Spleen (tissue), 11 donors: ENCODE measurements at regions not wholly inside any gene's neighbourhood (a gene's known extent, or its start where the extent isn't known, plus 50 kb on each side); places are given as distances from the start of the nearest gene placed in this dataset.

Experiments used
- DNase-seq: peaks from one replicate; pipeline ENCODE4 v3.0.0-alpha.2; 2020
- H3K27ac ChIP-seq, 8 donors: fragments of 200-600 bp; sonication (generic) in 7 of 8; 1 replicate in 4 of 8; 2 replicates in 4 of 8; pipeline versions ENCODE4 v1.5.0 to v1.8.0; 2016 to 2021; ENCODE audit warnings: inconsistent platforms in 4 of 8, mild to moderate bottlenecking in 4 of 8, moderate library complexity in 1 of 8
- H3K27me3 ChIP-seq, 7 donors: fragments of 200-600 bp; sonication (generic) in 6 of 7; replicated peaks in 1 of 7; 1 replicate in 4 of 7; 2 replicates in 3 of 7; pipeline versions ENCODE4 v1.5.0 to v1.8.0; 2016 to 2021; ENCODE audit warnings: inconsistent platforms in 3 of 7, mild to moderate bottlenecking in 1 of 7
- H3K36me3 ChIP-seq, 6 donors: fragments of 200-600 bp; sonication (generic) in 5 of 6; 1 replicate in 4 of 6; 2 replicates in 2 of 6; pipeline versions ENCODE4 v1.5.0 to v1.8.0; 2016 to 2021; ENCODE audit warnings: inconsistent platforms in 2 of 6
- H3K4me1 ChIP-seq, 6 donors: fragments of 200-600 bp; sonication (generic) in 5 of 6; 1 replicate in 3 of 6; 2 replicates in 3 of 6; pipeline versions ENCODE4 v1.5.0 to v1.8.0; 2016 to 2021; ENCODE audit warnings: inconsistent platforms in 3 of 6
- H3K4me3 ChIP-seq, 8 donors: fragments of 200-600 bp; sonication (generic) in 7 of 8; 1 replicate in 4 of 8; 2 replicates in 4 of 8; pipeline versions ENCODE4 v1.5.0 to v1.8.0; 2016 to 2021; ENCODE audit warnings: inconsistent platforms in 4 of 8, mild to moderate bottlenecking in 4 of 8, moderate library complexity in 2 of 8
- H3K9me3 ChIP-seq, 8 donors: fragments of 200-600 bp; sonication (generic) in 7 of 8; 1 replicate in 4 of 8; 2 replicates in 4 of 8; pipeline versions ENCODE4 v1.5.0 to v1.8.0; 2016 to 2021; ENCODE audit warnings: inconsistent platforms in 4 of 8
- POLR2A ChIP-seq, 3 donors: fragments of 450-650 bp; IDR thresholded peaks; one replicate each; pipeline ENCODE4 v1.5.1; 2017; ENCODE audit warnings: antibody characterized with exemption in 3 of 3, mild to moderate bottlenecking in 1 of 3
- POLR2AphosphoS5 ChIP-seq, 3 donors: sonication (generic); formaldehyde crosslinking; IDR thresholded peaks; one replicate each; pipeline ENCODE4 v1.5.1; 2017; ENCODE audit warnings: antibody characterized with exemption in 3 of 3
- WGBS, 5 donors: extraction: QIAGEN DNeasy Blood & Tissue Kit in 3 of 5; methylation state at CpG; one replicate each; pipeline versions ENCODE4 v1.1.5 to v1.1.7; 2013 to 2018; 5-methylcytosine and 5-hydroxymethylcytosine counted together
- intact Hi-C: fragments of 100-400 bp; cut with DNase I; formaldehyde crosslinking; loops from one replicate; pipeline ENCODE4 v1.15.0; 2023; ENCODE audit warnings: low total_unique reads
- TF ChIP-seq, protein P1 (sequence below), 11 experiments: fragments of 200-600 bp in 7 of 11; fragments of 450-650 bp in 4 of 11; sonication (generic) in 4 of 11; IDR thresholded peaks in 8 of 11; conservative IDR thresholded peaks in 3 of 11; 1 replicate in 7 of 11; 2 replicates in 4 of 11; pipeline versions ENCODE4 v1.4.0 to v1.8.0; 2016 to 2021; ENCODE audit warnings: antibody characterized with exemption in 11 of 11, inconsistent platforms in 4 of 11, mild to moderate bottlenecking in 1 of 11
- donor health status: healthy with polysubstance abuse.
- donor health status: DM: no; HTN: no; CAD: no; lungs with moderate emphysema.
- donor health status: DM: no; HTN: no; CAD: no.
- donor health status: Bipolar disorder and iron deficiency.
- donor health status: healthy.
- donor health status: DM: no; HTN: no; CAD: no.
- donor health status: DM: yes; HTN: yes; CAD: no.

DNA sequence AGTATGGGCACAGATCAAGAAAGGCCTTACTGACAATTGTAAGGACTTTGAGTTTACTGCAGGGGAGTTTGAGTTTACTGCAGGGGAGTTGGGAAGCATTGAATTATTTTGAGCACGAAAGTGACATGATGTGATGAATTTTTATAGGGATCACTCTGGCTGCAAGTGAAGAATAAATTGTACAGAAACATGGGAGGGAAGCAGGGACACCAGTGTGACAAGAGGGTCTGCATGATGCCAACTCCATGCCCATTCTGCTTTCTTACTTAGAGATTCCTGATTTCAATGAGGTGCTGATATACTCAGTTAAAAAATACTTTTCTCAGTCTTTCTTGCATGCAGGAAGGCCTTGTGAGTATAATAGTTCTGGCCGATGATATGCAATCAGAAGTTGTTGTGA lies 234.4 kb downstream of the CENPF start:
- Histone ChIP-seq H3K27ac (no peak overlapping the region), H3K36me3 (no peaks in the 10 kb centered on the region), H3K4me3 (no peak overlapping the region), H3K27me3 (no peaks in the 10 kb centered on the region), H3K4me1 (no peaks in the 10 kb centered on the region), H3K9me3 (no peaks in the 10 kb centered on the region)
- no peak for TF ChIP-seq POLR2AphosphoS5 (IDR thresholded peaks at IDR 0.05)
- TF ChIP-seq POLR2A (IDR thresholded peaks at IDR 0.05): no peak
- TF ChIP-seq, protein P1, sequence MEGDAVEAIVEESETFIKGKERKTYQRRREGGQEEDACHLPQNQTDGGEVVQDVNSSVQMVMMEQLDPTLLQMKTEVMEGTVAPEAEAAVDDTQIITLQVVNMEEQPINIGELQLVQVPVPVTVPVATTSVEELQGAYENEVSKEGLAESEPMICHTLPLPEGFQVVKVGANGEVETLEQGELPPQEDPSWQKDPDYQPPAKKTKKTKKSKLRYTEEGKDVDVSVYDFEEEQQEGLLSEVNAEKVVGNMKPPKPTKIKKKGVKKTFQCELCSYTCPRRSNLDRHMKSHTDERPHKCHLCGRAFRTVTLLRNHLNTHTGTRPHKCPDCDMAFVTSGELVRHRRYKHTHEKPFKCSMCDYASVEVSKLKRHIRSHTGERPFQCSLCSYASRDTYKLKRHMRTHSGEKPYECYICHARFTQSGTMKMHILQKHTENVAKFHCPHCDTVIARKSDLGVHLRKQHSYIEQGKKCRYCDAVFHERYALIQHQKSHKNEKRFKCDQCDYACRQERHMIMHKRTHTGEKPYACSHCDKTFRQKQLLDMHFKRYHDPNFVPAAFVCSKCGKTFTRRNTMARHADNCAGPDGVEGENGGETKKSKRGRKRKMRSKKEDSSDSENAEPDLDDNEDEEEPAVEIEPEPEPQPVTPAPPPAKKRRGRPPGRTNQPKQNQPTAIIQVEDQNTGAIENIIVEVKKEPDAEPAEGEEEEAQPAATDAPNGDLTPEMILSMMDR (IDR thresholded peaks at IDR 0.05 in 8 of 11, conservative IDR thresholded peaks at IDR 0.05 in 3 of 11): no peak
- 63 to 79% (median 74%) methylated on average over 2 of the region's 2 CpGs for WGBS, 5 donors
- intact Hi-C loops: no loop called here
- no peak for DNase-seq

DNA sequence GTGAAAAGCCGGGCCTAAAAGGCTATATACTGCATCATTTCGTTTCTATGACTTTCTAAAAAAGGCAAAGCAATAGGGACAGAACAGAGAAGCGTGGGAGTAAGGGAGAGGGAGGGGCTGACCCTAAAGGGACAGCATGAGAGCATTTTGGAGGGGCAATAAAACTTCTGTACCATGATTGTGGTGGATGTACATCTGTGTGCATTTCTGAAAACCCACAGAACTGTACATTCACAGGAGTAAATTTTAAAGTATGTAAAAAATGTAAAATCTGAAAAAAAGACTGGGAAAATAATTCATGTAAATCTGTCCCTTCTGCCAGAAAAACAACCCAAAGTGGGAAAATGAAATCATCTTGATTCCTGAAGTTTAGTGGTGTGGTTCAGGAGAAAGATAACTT lies 235.4 kb downstream of the CENPF start:
- Histone ChIP-seq H3K4me1 (no peaks in the 10 kb centered on the region), H3K36me3 (no peaks in the 10 kb centered on the region), H3K27ac (no peak overlapping the region), H3K27me3 (no peaks in the 10 kb centered on the region), H3K9me3 (no peaks in the 10 kb centered on the region), H3K4me3 (no peak overlapping the region)
- TF ChIP-seq POLR2AphosphoS5 (IDR thresholded peaks at IDR 0.05): no peak
- TF ChIP-seq, protein P1 (IDR thresholded peaks at IDR 0.05 in 8 of 11, conservative IDR thresholded peaks at IDR 0.05 in 3 of 11): no peak
- no peak for TF ChIP-seq POLR2A (IDR thresholded peaks at IDR 0.05)
- WGBS, 5 donors: 48 to 62% (median 54%) methylated on average over 3 of the region's 3 CpGs
- DNase-seq: no peak
- intact Hi-C loops: no loop called here

DNA sequence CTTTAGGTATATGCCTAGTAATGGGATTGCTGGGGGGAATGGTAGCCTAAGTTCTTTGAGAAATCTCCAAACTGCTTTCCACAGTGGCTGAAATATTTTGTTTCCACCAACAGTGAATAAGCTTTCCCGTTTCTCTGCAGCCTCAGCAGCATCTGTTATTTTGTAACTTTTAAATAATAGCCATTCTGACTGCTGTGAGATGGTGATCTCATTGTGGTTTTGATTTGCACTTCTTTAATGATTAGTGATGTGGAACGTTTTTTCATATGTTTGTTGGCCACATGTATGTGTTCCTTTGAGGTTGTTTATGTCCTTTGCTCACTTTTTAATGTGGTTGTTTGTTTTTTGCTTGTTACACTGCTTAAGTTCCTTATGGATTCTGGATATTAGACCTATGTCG lies 237.4 kb downstream of the CENPF start:
- intact Hi-C loops: no loop called here
- TF ChIP-seq POLR2A (IDR thresholded peaks at IDR 0.05) (no peak), POLR2AphosphoS5 (IDR thresholded peaks at IDR 0.05) (no peak)
- TF ChIP-seq, protein P1 (IDR thresholded peaks at IDR 0.05 in 8 of 11, conservative IDR thresholded peaks at IDR 0.05 in 3 of 11): no peak
- 62 to 78% (median 64%) methylated on average over 3 of the region's 3 CpGs for WGBS, 5 donors
- H3K27ac ChIP-seq: no peak overlapping the region
- H3K4me1 ChIP-seq: no peaks in the 10 kb centered on the region
- no peak for DNase-seq
- no peaks in the 10 kb centered on the region for H3K27me3 ChIP-seq
- H3K9me3 ChIP-seq: no peaks in the 10 kb centered on the region
- H3K36me3 ChIP-seq: no peaks in the 10 kb centered on the region
- no peak overlapping the region for H3K4me3 ChIP-seq

DNA sequence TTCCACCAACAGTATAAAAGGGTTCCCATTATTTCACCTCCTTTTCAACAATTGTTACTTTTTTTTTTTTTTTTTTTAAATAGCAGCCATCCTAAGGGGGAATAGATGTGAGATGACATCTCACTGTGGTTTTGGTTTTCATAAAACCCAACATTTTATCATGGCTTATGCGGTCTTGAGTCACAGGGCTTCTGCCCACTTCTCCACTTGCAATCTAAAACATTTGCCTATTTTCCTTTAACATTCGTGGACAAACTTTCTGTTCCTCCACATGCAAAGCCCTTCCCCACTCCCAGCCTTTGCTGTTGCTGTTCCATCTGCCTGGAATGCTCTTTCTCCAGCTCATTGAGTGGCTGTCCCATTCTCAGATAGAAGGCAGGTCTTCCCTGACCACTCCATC lies 239.7 kb upstream of the KCNK2 start:
- H3K4me1 ChIP-seq: no peaks in the 10 kb centered on the region
- no peaks in the 10 kb centered on the region for H3K9me3 ChIP-seq
- no peak overlapping the region for H3K4me3 ChIP-seq
- intact Hi-C loops: no loop called here
- no peak for DNase-seq
- no peaks in the 10 kb centered on the region for H3K27me3 ChIP-seq
- no peak for TF ChIP-seq POLR2AphosphoS5 (IDR thresholded peaks at IDR 0.05)
- no peak for TF ChIP-seq POLR2A (IDR thresholded peaks at IDR 0.05)
- TF ChIP-seq, protein P1 (IDR thresholded peaks at IDR 0.05 in 8 of 11, conservative IDR thresholded peaks at IDR 0.05 in 3 of 11): no peak
- WGBS, 5 donors: 76 to 91% (median 88%) methylated on average over 2 of the region's 2 CpGs
- no peaks in the 10 kb centered on the region for H3K36me3 ChIP-seq
- no peak overlapping the region for H3K27ac ChIP-seq
